ENCODE measurements at regions not wholly inside any gene's neighbourhood (a gene's known extent, or its start where the extent isn't known, plus 50 kb on each side); places are given as distances from the start of the nearest gene placed in this dataset.
A peak's percentile ranks its signal among the peaks of the same experiment; 100 is the strongest.

GRCh38 chr10:113243311-113243710, 293.3 kb downstream of the TCF7L2 start:
- TF ChIP-seq CTCF (IDR thresholded peaks at IDR 0.05) = no peak
- Histone ChIP-seq H3K4me1 (no peaks in the 10 kb centered on the region), H3K36me3 (no peaks in the 10 kb centered on the region), H3K9me3 (no peaks in the 10 kb centered on the region), H3K4me3 (no peak overlapping the region), H3K27me3 (no peaks in the 10 kb centered on the region), H3K27ac (no peak overlapping the region)
- intact Hi-C loops (cut with DNase I) = no loop called here
- no peak for DNase-seq (ENCODE audit: low spot score in 2 of 2)

GRCh38 chr10:113244750-113245149, 294.7 kb downstream of the TCF7L2 start:
- Histone ChIP-seq H3K4me3 (no peak overlapping the region), H3K27me3 (no peaks in the 10 kb centered on the region), H3K27ac (no peak overlapping the region), H3K4me1 (no peaks in the 10 kb centered on the region), H3K36me3 (no peaks in the 10 kb centered on the region), H3K9me3 (no peaks in the 10 kb centered on the region)
- no peak for TF ChIP-seq CTCF (IDR thresholded peaks at IDR 0.05)
- DNase-seq (ENCODE audit: low spot score in 2 of 2) = no peak
- intact Hi-C loops (cut with DNase I) = no loop called here

- intact Hi-C loops (cut with DNase I) = no loop called here
- no peaks in the 10 kb centered on the region for H3K36me3 ChIP-seq
- no peaks in the 10 kb centered on the region for H3K4me1 ChIP-seq
- H3K9me3 ChIP-seq = no peaks in the 10 kb centered on the region
- no peak for DNase-seq (ENCODE audit: low spot score in 2 of 2)
- H3K27me3 ChIP-seq = no peaks in the 10 kb centered on the region
- TF ChIP-seq CTCF (IDR thresholded peaks at IDR 0.05) = no peak
- H3K4me3 ChIP-seq = no peak overlapping the region
- no peak overlapping the region for H3K27ac ChIP-seq
These were observed 295.2 kb downstream of the TCF7L2 start for GRCh38 chr10:113245286-113245685.

GRCh38 chr10:113247050-113247449, 297.0 kb downstream of the TCF7L2 start:
- intact Hi-C loops (cut with DNase I) = no loop called here
- Histone ChIP-seq H3K27me3 (no peaks in the 10 kb centered on the region), H3K9me3 (no peaks in the 10 kb centered on the region), H3K27ac (no peak overlapping the region), H3K36me3 (no peaks in the 10 kb centered on the region), H3K4me1 (no peaks in the 10 kb centered on the region), H3K4me3 (no peak overlapping the region)
- TF ChIP-seq CTCF (IDR thresholded peaks at IDR 0.05) = no peak
- DNase-seq (ENCODE audit: low spot score in 2 of 2) = no peak

GRCh38 chr10:113252650-113253618, 299.9 kb upstream of the HABP2 start:
- Histone ChIP-seq H3K4me3 (no peak overlapping the region), H3K9me3 (no peaks in the 10 kb centered on the region), H3K27me3 (no peaks in the 10 kb centered on the region), H3K36me3 (no peaks in the 10 kb centered on the region), H3K27ac (no peak overlapping the region), H3K4me1 (no peaks in the 10 kb centered on the region)
- intact Hi-C loops (cut with DNase I) = no loop called here
- TF ChIP-seq CTCF (IDR thresholded peaks at IDR 0.05) = no peak
- DNase-seq (ENCODE audit: low spot score in 2 of 2) = peak in 1 of 2 donors; percentile 7
